ENCODE measurements at regions not wholly inside any gene's neighbourhood (a gene's known extent, or its start where the extent isn't known, plus 50 kb on each side); places are given as distances from the start of the nearest gene placed in this dataset.

- TF ChIP-seq CTCF (IDR thresholded peaks at IDR 0.05; ENCODE audit: extremely low read depth in 1 of 2, insufficient read depth in 1 of 2, low read depth in 1 of 2, low read length in 2 of 2) (no peak), EZH2 (IDR thresholded peaks at IDR 0.05; ENCODE audit: borderline replicate concordance, low read depth, low read length, severe bottlenecking) (no peak), POLR2A (IDR thresholded peaks at IDR 0.05; ENCODE audit: low read depth, low read length) (no peak), POLR2AphosphoS5 (IDR thresholded peaks at IDR 0.05; ENCODE audit: insufficient read depth, low read depth, low read length) (no peak), MAX (IDR thresholded peaks at IDR 0.05; ENCODE audit: insufficient read depth, insufficient read length) (no peak), JUN (IDR thresholded peaks at IDR 0.05; ENCODE audit: borderline replicate concordance, insufficient read depth, insufficient read length, low read depth) (no peak), FOS (IDR thresholded peaks at IDR 0.05; ENCODE audit: borderline replicate concordance, insufficient read depth, low read length) (no peak), MYC (IDR thresholded peaks at IDR 0.05; ENCODE audit: low read depth, low read length) (no peak), GATA2 (IDR thresholded peaks at IDR 0.05; ENCODE audit: insufficient read depth, insufficient read length, low read depth, low read length) (no peak)
Observed at GRCh38 chr3:67870477-67870876, 216.1 kb upstream of the SUCLG2 start.

All from endothelial cell of umbilical vein (primary cell).